Trophoblast cell (in vitro differentiated cells and primary cell): ENCODE measurements at regions not wholly inside any gene's neighbourhood (a gene's known extent, or its start where the extent isn't known, plus 50 kb on each side); places are given as distances from the start of the nearest gene placed in this dataset.

Experiments used
- DNase-seq, 2 donors: peaks; one replicate each; pipeline ENCODE4 v3.0.0-alpha.2; 2016
- H2AFZ ChIP-seq: 2 replicates; pipeline ENCODE4 v1.6.1; 2013; ENCODE audit warnings: low read length, moderate library complexity, mild to moderate bottlenecking; ENCODE audit not compliant: insufficient read depth, poor library complexity
- H2AK5ac ChIP-seq: 2 replicates; pipeline ENCODE4 v1.6.1; 2013; ENCODE audit warnings: mild to moderate bottlenecking, low read length
- H2BK120ac ChIP-seq: 2 replicates; pipeline ENCODE4 v1.6.1; 2013; ENCODE audit warnings: low read length, mild to moderate bottlenecking, moderate library complexity; ENCODE audit not compliant: insufficient read depth, poor library complexity
- H2BK12ac ChIP-seq: 2 replicates; pipeline ENCODE4 v1.6.1; 2013; ENCODE audit warnings: mild to moderate bottlenecking, low read length, moderate library complexity
- H2BK5ac ChIP-seq: 2 replicates; pipeline ENCODE4 v1.6.1; 2013; ENCODE audit warnings: low read length, low read depth, moderate library complexity, mild to moderate bottlenecking; ENCODE audit not compliant: poor library complexity
- H3K14ac ChIP-seq: 2 replicates; pipeline ENCODE4 v1.6.1; 2013; ENCODE audit warnings: mild to moderate bottlenecking, low read length
- H3K18ac ChIP-seq: 2 replicates; pipeline ENCODE4 v1.6.1; 2013; ENCODE audit warnings: mild to moderate bottlenecking, low read length
- H3K23ac ChIP-seq: 2 replicates; pipeline ENCODE4 v1.6.1; 2013; ENCODE audit warnings: low read length
- H3K27ac ChIP-seq: 2 replicates; pipeline ENCODE4 v1.5.1; 2013; ENCODE audit warnings: low read depth, mild to moderate bottlenecking, inconsistent platforms, low read length, moderate library complexity
- H3K27me3 ChIP-seq: 2 replicates; pipeline ENCODE4 v1.6.1; 2013; ENCODE audit warnings: inconsistent platforms, mild to moderate bottlenecking, low read length, moderate library complexity; ENCODE audit not compliant: insufficient read depth
- H3K36me3 ChIP-seq, 2 experiments: 1 replicate in 1 of 2; 2 replicates in 1 of 2; pipeline ENCODE4 v1.6.1; 2013; ENCODE audit warnings: low read length in 2 of 2, mild to moderate bottlenecking in 2 of 2, moderate library complexity in 1 of 2; ENCODE audit not compliant: insufficient read depth in 2 of 2, control insufficient read depth in 1 of 2
- H3K4ac ChIP-seq: 2 replicates; pipeline ENCODE4 v1.6.1; 2013; ENCODE audit warnings: low read depth, mild to moderate bottlenecking, low read length, moderate library complexity
- H3K4me1 ChIP-seq, 2 experiments: 1 replicate in 1 of 2; 2 replicates in 1 of 2; pipeline ENCODE4 v1.6.1; 2013; ENCODE audit warnings: low read length in 2 of 2, mild to moderate bottlenecking in 2 of 2, moderate library complexity in 1 of 2; ENCODE audit not compliant: insufficient read depth in 2 of 2, control insufficient read depth in 1 of 2
- H3K4me2 ChIP-seq: 2 replicates; pipeline ENCODE4 v1.6.1; 2013; ENCODE audit warnings: inconsistent platforms, mild to moderate bottlenecking, low read length, moderate library complexity
- H3K4me3 ChIP-seq: 2 replicates; pipeline ENCODE4 v1.5.1; 2013; ENCODE audit warnings: mild to moderate bottlenecking, low read depth, low read length, inconsistent platforms
- H3K79me1 ChIP-seq: one replicate; pipeline ENCODE4 v1.6.1; 2013; ENCODE audit warnings: low read length
- H3K79me2 ChIP-seq: 2 replicates; pipeline ENCODE4 v1.6.1; 2013; ENCODE audit warnings: low read length, mild to moderate bottlenecking; ENCODE audit not compliant: control insufficient read depth, insufficient read depth, poor library complexity
- H3K9ac ChIP-seq: 2 replicates; pipeline ENCODE4 v1.6.1; 2013; ENCODE audit warnings: mild to moderate bottlenecking, low read length
- H3K9me3 ChIP-seq: 2 replicates; pipeline ENCODE4 v1.6.1; 2013; ENCODE audit warnings: low read depth, mild to moderate bottlenecking, control low read depth, inconsistent platforms, low read length; ENCODE audit not compliant: insufficient read depth
- H4K12ac ChIP-seq: 2 replicates; pipeline ENCODE4 v1.6.1; 2013; ENCODE audit warnings: low read depth, mild to moderate bottlenecking, low read length, moderate library complexity
- H4K8ac ChIP-seq: 2 replicates; pipeline ENCODE4 v1.6.1; 2013; ENCODE audit warnings: low read depth, mild to moderate bottlenecking, low read length, moderate library complexity
- H4K91ac ChIP-seq: one replicate; pipeline ENCODE4 v1.6.1; 2013; ENCODE audit warnings: low read depth, mild to moderate bottlenecking, low read length, moderate library complexity
- WGBS: extraction: QIAGEN DNeasy Blood & Tissue Kit; methylation state at CpG from one replicate; pipeline ENCODE4 v1.1.7; 2013; ENCODE audit warnings: missing lambda C conversion rate; ENCODE audit not compliant: insufficient read length, insufficient coverage; ENCODE audit errors: extremely low coverage; 5-methylcytosine and 5-hydroxymethylcytosine counted together

DNA sequence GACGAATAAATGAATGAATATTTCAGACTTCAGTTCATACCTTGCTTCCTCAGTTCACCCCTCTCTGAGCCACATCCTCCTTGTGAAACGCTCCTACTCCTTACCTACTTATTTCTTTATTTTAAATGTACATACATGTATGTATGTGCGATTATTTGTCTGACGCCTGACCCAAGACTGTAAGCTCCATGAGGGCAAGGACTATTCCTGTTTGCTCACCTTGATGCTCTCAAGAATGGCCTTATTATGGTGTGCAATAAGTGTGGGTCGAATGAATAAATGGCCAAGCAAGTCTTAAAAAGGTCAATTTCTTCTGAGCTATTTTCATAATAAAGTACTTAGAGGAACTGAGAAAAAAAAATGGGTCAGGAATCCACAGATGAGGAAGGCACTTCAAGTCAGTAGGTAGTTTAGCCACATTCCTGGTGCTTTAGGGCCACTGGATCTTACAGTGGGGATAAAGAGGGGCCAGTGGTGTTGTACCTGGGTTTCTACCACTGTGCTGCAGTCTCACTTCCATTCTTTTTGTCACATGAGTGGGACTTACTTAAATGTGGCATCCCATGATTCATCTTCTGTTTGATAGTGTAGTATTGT is 74.7 kb downstream of the SDC1 start:
- Histone ChIP-seq H4K12ac (no peak overlapping the region), H4K8ac (no peak overlapping the region), H2BK12ac (no peak overlapping the region), H3K4me2 (no peak overlapping the region), H3K79me2 (no peaks in the 10 kb centered on the region), H3K79me1 (no peaks in the 10 kb centered on the region), H3K36me3 (no peaks in the 10 kb centered on the region), H3K14ac (no peak overlapping the region), H3K4me1 (peaks cover 4 to 12% of the 10 kb centered on the region in 2 experiments), H3K23ac (no peak overlapping the region), H3K9me3 (no peaks in the 10 kb centered on the region), H2BK5ac (no peak overlapping the region), H3K4me3 (no peak overlapping the region), H2BK120ac (no peak overlapping the region), H2AK5ac (no peak overlapping the region), H3K9ac (no peak overlapping the region), H2AFZ (no peak overlapping the region), H3K27me3 (no peaks in the 10 kb centered on the region), H3K27ac (no peak overlapping the region), H3K4ac (no peak overlapping the region), H3K18ac (no peak overlapping the region), H4K91ac (no peak overlapping the region)
- DNase-seq = no peak
- WGBS = no CpG with 5 or more reads among the region's 5 CpGs

DNA sequence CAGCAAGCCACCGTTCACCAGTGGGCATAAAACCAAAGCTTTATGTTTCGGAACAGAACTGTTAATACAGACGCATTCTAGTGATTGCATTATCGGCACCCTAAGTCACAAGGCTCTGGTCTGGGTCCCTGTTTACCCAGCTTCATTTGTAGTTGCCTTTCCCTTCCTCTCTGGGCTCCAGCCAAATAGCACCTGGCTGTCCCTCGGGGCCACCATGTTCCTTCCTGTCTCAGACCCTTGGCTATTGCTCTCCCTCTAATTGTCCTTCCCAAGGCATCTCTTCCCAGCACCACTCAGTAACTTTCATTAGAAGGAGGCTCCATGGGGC is 75.3 kb downstream of the SDC1 start:
- H4K91ac ChIP-seq = no peak overlapping the region
- no peak overlapping the region for H2BK5ac ChIP-seq
- H2AFZ ChIP-seq = no peak overlapping the region
- no peak overlapping the region for H3K14ac ChIP-seq
- no peak overlapping the region for H2BK120ac ChIP-seq
- no peak overlapping the region for H3K4me3 ChIP-seq
- H3K36me3 ChIP-seq = no peaks in the 10 kb centered on the region
- H3K23ac ChIP-seq = no peak overlapping the region
- H3K79me1 ChIP-seq = no peaks in the 10 kb centered on the region
- no peak overlapping the region for H3K27ac ChIP-seq
- H3K79me2 ChIP-seq = no peaks in the 10 kb centered on the region
- no peak overlapping the region for H3K9ac ChIP-seq
- H3K4me1 ChIP-seq = peaks cover 4 to 12% of the 10 kb centered on the region in 2 experiments
- H3K18ac ChIP-seq = no peak overlapping the region
- H4K8ac ChIP-seq = no peak overlapping the region
- H2AK5ac ChIP-seq = no peak overlapping the region
- H3K9me3 ChIP-seq = no peaks in the 10 kb centered on the region
- no peak overlapping the region for H4K12ac ChIP-seq
- no peak overlapping the region for H3K4ac ChIP-seq
- H2BK12ac ChIP-seq = no peak overlapping the region
- no CpG with 5 or more reads among the region's 5 CpGs for WGBS
- no peak for DNase-seq
- H3K27me3 ChIP-seq = no peaks in the 10 kb centered on the region
- H3K4me2 ChIP-seq = no peak overlapping the region

DNA sequence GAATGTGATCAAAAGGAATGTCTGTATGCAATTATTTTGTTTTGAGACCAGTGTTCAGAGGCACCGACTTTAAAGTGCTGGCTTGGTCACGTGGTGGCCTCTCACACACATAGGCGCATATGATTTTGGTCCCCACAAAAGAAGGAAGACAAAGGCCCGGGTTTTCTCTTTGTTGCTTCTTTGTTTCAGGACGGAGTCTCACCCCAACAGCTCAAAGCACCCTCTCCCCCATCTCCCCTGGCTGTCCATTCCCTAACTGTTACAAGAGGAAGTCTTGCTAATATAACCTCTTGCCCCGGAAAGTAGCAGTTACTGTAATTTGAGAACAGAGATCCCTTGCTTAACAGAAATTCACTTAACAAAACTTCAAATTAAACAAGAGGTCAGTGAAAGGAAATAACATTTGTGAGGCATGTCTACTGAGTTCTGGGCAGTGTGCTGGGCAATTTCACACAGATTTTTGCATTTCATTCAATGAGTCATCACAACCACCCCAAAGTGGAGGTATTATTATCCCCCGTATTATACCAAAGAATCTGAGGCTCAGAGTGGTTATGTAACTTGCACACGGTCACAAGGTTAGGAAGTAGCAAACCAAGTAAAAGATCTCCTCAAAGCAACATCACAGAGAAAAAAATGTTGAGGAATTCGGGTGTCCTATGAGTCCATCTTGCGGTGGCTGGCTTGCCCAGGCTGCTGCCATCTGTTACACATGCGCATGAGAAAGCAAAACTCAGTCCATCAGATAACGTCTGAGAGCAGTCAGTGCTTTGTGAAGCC is 75.8 kb downstream of the SDC1 start:
- Histone ChIP-seq H3K4me3 (no peak overlapping the region), H3K9me3 (no peaks in the 10 kb centered on the region), H3K27ac (no peak overlapping the region), H3K18ac (no peak overlapping the region), H4K12ac (no peak overlapping the region), H3K9ac (no peak overlapping the region), H2AFZ (no peak overlapping the region), H3K79me2 (no peaks in the 10 kb centered on the region), H3K4ac (no peak overlapping the region), H4K91ac (no peak overlapping the region), H3K36me3 (no peaks in the 10 kb centered on the region), H3K4me2 (no peak overlapping the region), H2BK5ac (no peak overlapping the region), H3K79me1 (peaks cover 5% of the 10 kb centered on the region), H3K23ac (no peak overlapping the region), H3K4me1 (peaks cover 4 to 12% of the 10 kb centered on the region in 2 experiments), H4K8ac (no peak overlapping the region), H3K27me3 (no peaks in the 10 kb centered on the region), H2BK12ac (peak overlapping the region; percentile 28), H3K14ac (no peak overlapping the region), H2BK120ac (no peak overlapping the region), H2AK5ac (no peak overlapping the region)
- DNase-seq = no peak
- WGBS = no CpG with 5 or more reads among the region's 12 CpGs

DNA sequence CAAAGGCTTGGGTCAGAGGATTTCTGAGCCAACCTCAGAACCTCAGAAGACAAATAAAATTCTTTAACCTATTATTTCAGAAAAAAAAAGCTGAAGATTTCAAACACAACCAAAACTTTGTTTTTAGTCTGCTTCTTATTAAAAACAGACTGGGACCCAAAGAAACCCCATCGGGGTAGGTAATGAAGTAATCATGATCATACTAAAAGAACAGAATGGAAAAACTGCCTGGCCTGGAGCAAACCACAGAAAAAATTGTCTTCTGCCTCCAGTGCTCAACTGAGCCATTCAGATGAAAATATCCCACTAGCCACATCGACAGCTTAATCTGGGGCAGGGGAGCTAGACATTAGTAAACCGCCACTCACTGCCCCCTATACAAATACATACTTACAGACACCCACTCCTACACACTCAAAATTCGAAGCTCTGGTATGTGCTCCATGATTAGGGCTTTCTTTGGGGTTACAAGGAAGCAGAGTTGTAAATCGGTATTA is 76.5 kb downstream of the SDC1 start:
- Histone ChIP-seq H3K4me3 (no peak overlapping the region), H3K9ac (no peak overlapping the region), H3K79me1 (peaks cover 6% of the 10 kb centered on the region), H4K12ac (no peak overlapping the region), H3K18ac (no peak overlapping the region), H3K4ac (no peak overlapping the region), H3K4me1 (peaks cover 4 to 12% of the 10 kb centered on the region in 2 experiments), H4K8ac (no peak overlapping the region), H4K91ac (no peak overlapping the region), H3K27ac (no peak overlapping the region), H3K36me3 (no peaks in the 10 kb centered on the region), H2BK5ac (no peak overlapping the region), H3K79me2 (no peaks in the 10 kb centered on the region), H3K23ac (no peak overlapping the region), H3K9me3 (no peaks in the 10 kb centered on the region), H2BK12ac (no peak overlapping the region), H2AFZ (no peak overlapping the region), H3K4me2 (no peak overlapping the region), H3K14ac (no peak overlapping the region), H3K27me3 (no peaks in the 10 kb centered on the region), H2BK120ac (no peak overlapping the region), H2AK5ac (no peak overlapping the region)
- WGBS = no CpG with 5 or more reads among the region's 5 CpGs
- DNase-seq = no peak
